Upper lobe of left lung (tissue), 4 donors: ENCODE measurements at regions not wholly inside any gene's neighbourhood (a gene's known extent, or its start where the extent isn't known, plus 50 kb on each side); places are given as distances from the start of the nearest gene placed in this dataset.

Source experiments
- POLR2A ChIP-seq, 4 donors: fragments of 450-650 bp; IDR thresholded peaks; one replicate each; pipeline ENCODE4 v1.5.1; 2016 to 2017; ENCODE audit warnings: antibody characterized with exemption in 4 of 4, mild to moderate bottlenecking in 2 of 4
- POLR2AphosphoS5 ChIP-seq, 2 donors: sonication (generic); formaldehyde crosslinking; IDR thresholded peaks; one replicate each; pipeline ENCODE4 v1.5.1; 2017; ENCODE audit warnings: antibody characterized with exemption in 2 of 2
- TF ChIP-seq, protein P1 (sequence below), 6 experiments: fragments of 450-650 bp in 4 of 6; fragments of 200-600 bp in 2 of 6; sonication (generic) in 2 of 6; IDR thresholded peaks; one replicate each; pipeline ENCODE4 v1.5.1; 2016 to 2019; ENCODE audit warnings: antibody characterized with exemption in 6 of 6

DNA sequence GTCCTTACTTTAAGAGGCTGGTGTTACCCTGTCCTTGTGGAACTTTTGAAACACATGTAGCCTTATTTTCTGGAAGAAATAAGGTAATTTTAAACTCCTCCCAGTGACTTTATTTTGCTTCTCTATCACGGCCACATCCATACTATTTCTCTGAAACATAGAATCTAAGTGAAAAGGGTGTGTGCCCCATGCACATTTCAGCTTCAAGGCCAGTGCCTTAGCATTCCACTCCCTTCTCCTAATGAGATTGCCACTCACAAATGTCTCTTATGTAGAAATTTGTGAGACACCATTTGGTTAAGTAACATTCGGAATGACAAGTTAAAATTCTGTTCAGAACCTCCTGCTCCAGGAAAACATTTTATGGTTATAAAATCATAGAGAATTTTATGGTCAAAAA is 562.7 kb downstream of the TUSC7 start:
- TF ChIP-seq POLR2A (IDR thresholded peaks at IDR 0.05) (no peak), POLR2AphosphoS5 (IDR thresholded peaks at IDR 0.05) (no peak)
- TF ChIP-seq, protein P1, sequence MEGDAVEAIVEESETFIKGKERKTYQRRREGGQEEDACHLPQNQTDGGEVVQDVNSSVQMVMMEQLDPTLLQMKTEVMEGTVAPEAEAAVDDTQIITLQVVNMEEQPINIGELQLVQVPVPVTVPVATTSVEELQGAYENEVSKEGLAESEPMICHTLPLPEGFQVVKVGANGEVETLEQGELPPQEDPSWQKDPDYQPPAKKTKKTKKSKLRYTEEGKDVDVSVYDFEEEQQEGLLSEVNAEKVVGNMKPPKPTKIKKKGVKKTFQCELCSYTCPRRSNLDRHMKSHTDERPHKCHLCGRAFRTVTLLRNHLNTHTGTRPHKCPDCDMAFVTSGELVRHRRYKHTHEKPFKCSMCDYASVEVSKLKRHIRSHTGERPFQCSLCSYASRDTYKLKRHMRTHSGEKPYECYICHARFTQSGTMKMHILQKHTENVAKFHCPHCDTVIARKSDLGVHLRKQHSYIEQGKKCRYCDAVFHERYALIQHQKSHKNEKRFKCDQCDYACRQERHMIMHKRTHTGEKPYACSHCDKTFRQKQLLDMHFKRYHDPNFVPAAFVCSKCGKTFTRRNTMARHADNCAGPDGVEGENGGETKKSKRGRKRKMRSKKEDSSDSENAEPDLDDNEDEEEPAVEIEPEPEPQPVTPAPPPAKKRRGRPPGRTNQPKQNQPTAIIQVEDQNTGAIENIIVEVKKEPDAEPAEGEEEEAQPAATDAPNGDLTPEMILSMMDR (IDR thresholded peaks at IDR 0.05) = no peak
